ENCODE measurements at regions not wholly inside any gene's neighbourhood (a gene's known extent, or its start where the extent isn't known, plus 50 kb on each side); places are given as distances from the start of the nearest gene placed in this dataset.

- Histone ChIP-seq H3K36me3 (ENCODE audit: control insufficient read depth, insufficient read depth, low read length) (no peaks in the 10 kb centered on the region), H3K4me3 (ENCODE audit: low read depth, low read length) (no peak overlapping the region), H3K27me3 (ENCODE audit: control insufficient read depth, insufficient read depth, low read length) (no peaks in the 10 kb centered on the region)
- DNase-seq (ENCODE audit: low read depth): peak; percentile 68
- FAIRE-seq: no peak
- TF ChIP-seq, protein P1, sequence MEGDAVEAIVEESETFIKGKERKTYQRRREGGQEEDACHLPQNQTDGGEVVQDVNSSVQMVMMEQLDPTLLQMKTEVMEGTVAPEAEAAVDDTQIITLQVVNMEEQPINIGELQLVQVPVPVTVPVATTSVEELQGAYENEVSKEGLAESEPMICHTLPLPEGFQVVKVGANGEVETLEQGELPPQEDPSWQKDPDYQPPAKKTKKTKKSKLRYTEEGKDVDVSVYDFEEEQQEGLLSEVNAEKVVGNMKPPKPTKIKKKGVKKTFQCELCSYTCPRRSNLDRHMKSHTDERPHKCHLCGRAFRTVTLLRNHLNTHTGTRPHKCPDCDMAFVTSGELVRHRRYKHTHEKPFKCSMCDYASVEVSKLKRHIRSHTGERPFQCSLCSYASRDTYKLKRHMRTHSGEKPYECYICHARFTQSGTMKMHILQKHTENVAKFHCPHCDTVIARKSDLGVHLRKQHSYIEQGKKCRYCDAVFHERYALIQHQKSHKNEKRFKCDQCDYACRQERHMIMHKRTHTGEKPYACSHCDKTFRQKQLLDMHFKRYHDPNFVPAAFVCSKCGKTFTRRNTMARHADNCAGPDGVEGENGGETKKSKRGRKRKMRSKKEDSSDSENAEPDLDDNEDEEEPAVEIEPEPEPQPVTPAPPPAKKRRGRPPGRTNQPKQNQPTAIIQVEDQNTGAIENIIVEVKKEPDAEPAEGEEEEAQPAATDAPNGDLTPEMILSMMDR (IDR thresholded peaks at IDR 0.05; ENCODE audit: insufficient read depth, low read length, severe bottlenecking): no peak
These were observed 587.7 kb upstream of the NR2F2 start for GRCh38 chr15:95742836-95743235.

DNA sequence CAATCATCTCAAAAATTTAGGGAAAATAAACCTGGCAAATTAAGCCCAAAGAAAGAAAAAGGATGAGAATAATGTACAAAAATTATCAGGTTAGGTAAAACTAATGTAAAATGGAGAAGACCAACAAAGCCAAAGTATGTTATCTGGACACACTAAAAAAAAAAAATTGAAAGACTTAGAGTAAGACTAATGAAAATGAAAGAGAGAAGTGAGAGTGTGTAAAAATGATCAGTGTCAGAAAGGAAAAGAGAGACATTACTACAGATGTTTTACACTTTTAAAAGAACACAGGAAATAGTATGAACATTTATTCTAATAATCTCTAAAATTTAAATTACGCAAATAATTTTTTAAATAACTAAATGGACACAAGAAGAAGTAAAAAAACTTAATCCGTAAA, 573.3 kb upstream of the NR2F2 start:
- TF ChIP-seq, protein P1 (IDR thresholded peaks at IDR 0.05; ENCODE audit: insufficient read depth, low read length, severe bottlenecking): no peak
- Histone ChIP-seq H3K27me3 (ENCODE audit: control insufficient read depth, insufficient read depth, low read length) (no peaks in the 10 kb centered on the region), H3K36me3 (ENCODE audit: control insufficient read depth, insufficient read depth, low read length) (no peaks in the 10 kb centered on the region), H3K4me3 (ENCODE audit: low read depth, low read length) (no peak overlapping the region)
- DNase-seq (ENCODE audit: low read depth) (no peak), FAIRE-seq (no peak)

DNA sequence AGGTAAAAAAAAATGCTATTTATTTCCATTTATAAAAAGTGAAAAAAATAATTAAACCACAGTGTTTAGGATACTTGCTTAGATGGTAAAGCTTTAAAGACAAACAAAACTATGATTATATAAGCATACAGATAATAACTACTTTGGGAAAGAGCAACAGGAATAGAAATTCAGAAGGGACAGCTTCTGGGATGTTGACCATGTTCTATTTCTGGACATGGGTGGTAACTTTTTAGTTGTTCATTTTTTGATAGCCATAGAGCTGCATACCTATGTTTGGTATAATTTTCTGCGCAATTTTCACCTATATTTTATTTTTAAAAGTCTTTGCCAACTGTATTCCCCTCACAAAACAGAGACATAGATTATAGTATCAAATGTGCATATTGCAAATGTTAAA, 572.0 kb upstream of the NR2F2 start:
- no peaks in the 10 kb centered on the region for H3K36me3 ChIP-seq (ENCODE audit: control insufficient read depth, insufficient read depth, low read length)
- no peak overlapping the region for H3K4me3 ChIP-seq (ENCODE audit: low read depth, low read length)
- FAIRE-seq: no peak
- TF ChIP-seq, protein P1 (IDR thresholded peaks at IDR 0.05; ENCODE audit: insufficient read depth, low read length, severe bottlenecking): no peak
- H3K27me3 ChIP-seq (ENCODE audit: control insufficient read depth, insufficient read depth, low read length): no peaks in the 10 kb centered on the region
- no peak for DNase-seq (ENCODE audit: low read depth)

GRCh38 chr15:95758851-95759250, 571.6 kb upstream of the NR2F2 start:
- no peaks in the 10 kb centered on the region for H3K36me3 ChIP-seq (ENCODE audit: control insufficient read depth, insufficient read depth, low read length)
- DNase-seq (ENCODE audit: low read depth) (no peak), FAIRE-seq (no peak)
- TF ChIP-seq, protein P1 (IDR thresholded peaks at IDR 0.05; ENCODE audit: insufficient read depth, low read length, severe bottlenecking): no peak
- H3K27me3 ChIP-seq (ENCODE audit: control insufficient read depth, insufficient read depth, low read length): no peaks in the 10 kb centered on the region
- H3K4me3 ChIP-seq (ENCODE audit: low read depth, low read length): no peak overlapping the region

- no peak for FAIRE-seq
- no peak overlapping the region for H3K4me3 ChIP-seq (ENCODE audit: low read depth, low read length)
- H3K27me3 ChIP-seq (ENCODE audit: control insufficient read depth, insufficient read depth, low read length): no peaks in the 10 kb centered on the region
- TF ChIP-seq, protein P1 (IDR thresholded peaks at IDR 0.05; ENCODE audit: insufficient read depth, low read length, severe bottlenecking): no peak
- DNase-seq (ENCODE audit: low read depth): no peak
- no peaks in the 10 kb centered on the region for H3K36me3 ChIP-seq (ENCODE audit: control insufficient read depth, insufficient read depth, low read length)
These were observed 570.0 kb upstream of the NR2F2 start for GRCh38 chr15:95760508-95760907.

DNA sequence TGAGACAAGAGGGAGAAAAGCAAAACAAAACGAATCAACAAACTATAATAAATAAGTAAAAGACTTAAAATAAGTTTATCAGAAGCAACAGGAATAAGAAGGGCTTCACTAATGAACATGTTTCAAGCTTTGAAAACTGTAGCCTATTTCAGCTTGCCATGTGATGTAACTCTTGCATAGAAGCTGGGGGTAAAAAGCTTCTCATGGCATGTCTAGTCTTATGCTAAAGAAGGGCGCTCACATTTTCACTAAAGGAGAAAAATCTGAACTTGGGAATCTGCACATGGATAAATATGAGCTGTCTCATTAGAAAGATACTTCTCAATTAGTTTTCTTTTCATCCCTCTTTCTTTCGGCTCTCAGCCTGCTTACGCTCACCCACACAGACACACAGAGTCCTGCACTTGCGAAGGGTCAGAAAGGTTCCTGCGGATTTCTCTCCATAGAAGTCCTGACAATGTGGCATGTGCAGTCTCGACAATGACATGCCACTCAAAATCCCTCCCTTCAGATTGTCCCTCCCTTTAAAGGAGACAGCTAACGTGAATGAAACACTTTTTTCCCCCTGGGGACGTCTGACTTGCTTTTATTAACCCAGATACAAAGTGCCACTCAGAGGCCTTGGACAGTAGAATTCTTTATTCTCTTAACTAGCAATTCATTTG, 568.9 kb upstream of the NR2F2 start:
- Histone ChIP-seq H3K27me3 (ENCODE audit: control insufficient read depth, insufficient read depth, low read length) (no peaks in the 10 kb centered on the region), H3K36me3 (ENCODE audit: control insufficient read depth, insufficient read depth, low read length) (no peaks in the 10 kb centered on the region), H3K4me3 (ENCODE audit: low read depth, low read length) (no peak overlapping the region)
- FAIRE-seq (no peak), DNase-seq (ENCODE audit: low read depth) (no peak)
- TF ChIP-seq, protein P1 (IDR thresholded peaks at IDR 0.05; ENCODE audit: insufficient read depth, low read length, severe bottlenecking): no peak
